Stomach (tissue), 4 donors: ENCODE measurements at regions not wholly inside any gene's neighbourhood (a gene's known extent, or its start where the extent isn't known, plus 50 kb on each side); places are given as distances from the start of the nearest gene placed in this dataset.

Experiments
- EP300 ChIP-seq: sonication (generic); formaldehyde crosslinking; IDR thresholded peaks from one replicate; pipeline ENCODE4 v1.6.1; 2017; ENCODE audit warnings: antibody characterized with exemption
- POLR2A ChIP-seq, 4 donors: fragments of 450-650 bp; IDR thresholded peaks; one replicate each; pipeline ENCODE4 v1.6.1; 2016; ENCODE audit warnings: antibody characterized with exemption in 4 of 4, control low read depth in 2 of 4, mild to moderate bottlenecking in 1 of 4, moderate library complexity in 1 of 4
- TF ChIP-seq, protein P1 (sequence below), 7 experiments: fragments of 450-650 bp in 4 of 7; fragments of 200-600 bp in 3 of 7; sonication (generic) in 3 of 7; IDR thresholded peaks; one replicate each; pipeline ENCODE4 v1.5.1; 2016 to 2019; ENCODE audit warnings: antibody characterized with exemption in 7 of 7, control low read depth in 2 of 7, mild to moderate bottlenecking in 1 of 7

DNA sequence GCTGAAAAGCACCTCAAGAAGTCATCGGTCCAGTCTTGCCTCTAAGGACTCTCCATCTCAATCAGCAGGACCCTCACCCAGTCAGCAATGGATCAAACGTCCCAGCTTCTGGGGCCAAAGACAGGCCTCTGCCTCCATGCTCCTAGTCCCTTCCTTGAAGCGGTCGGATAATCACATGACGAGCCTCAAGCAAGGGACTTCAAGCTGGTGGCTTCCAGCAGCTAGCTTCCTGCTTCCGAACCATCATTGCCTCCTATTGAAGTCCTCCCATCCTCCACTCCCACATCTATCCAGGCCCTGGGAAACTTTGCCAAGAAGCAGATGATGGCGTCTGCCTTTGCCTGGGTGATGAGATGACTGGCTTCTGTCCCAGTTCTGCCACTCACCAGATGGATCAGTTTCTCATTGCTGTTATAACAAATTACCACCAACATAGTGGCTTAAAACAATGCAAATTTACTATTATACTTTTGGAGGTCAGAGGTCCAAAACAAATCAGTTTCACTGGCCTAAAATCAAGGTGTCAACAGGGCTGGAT is 135.2 kb upstream of the MAMLD1 start:
- TF ChIP-seq, protein P1, sequence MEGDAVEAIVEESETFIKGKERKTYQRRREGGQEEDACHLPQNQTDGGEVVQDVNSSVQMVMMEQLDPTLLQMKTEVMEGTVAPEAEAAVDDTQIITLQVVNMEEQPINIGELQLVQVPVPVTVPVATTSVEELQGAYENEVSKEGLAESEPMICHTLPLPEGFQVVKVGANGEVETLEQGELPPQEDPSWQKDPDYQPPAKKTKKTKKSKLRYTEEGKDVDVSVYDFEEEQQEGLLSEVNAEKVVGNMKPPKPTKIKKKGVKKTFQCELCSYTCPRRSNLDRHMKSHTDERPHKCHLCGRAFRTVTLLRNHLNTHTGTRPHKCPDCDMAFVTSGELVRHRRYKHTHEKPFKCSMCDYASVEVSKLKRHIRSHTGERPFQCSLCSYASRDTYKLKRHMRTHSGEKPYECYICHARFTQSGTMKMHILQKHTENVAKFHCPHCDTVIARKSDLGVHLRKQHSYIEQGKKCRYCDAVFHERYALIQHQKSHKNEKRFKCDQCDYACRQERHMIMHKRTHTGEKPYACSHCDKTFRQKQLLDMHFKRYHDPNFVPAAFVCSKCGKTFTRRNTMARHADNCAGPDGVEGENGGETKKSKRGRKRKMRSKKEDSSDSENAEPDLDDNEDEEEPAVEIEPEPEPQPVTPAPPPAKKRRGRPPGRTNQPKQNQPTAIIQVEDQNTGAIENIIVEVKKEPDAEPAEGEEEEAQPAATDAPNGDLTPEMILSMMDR (IDR thresholded peaks at IDR 0.05), result no peak
- TF ChIP-seq POLR2A (IDR thresholded peaks at IDR 0.05), result no peak
- TF ChIP-seq EP300, result no peak
